ENCODE measurements at regions not wholly inside any gene's neighbourhood (a gene's known extent, or its start where the extent isn't known, plus 50 kb on each side); places are given as distances from the start of the nearest gene placed in this dataset.

DNA sequence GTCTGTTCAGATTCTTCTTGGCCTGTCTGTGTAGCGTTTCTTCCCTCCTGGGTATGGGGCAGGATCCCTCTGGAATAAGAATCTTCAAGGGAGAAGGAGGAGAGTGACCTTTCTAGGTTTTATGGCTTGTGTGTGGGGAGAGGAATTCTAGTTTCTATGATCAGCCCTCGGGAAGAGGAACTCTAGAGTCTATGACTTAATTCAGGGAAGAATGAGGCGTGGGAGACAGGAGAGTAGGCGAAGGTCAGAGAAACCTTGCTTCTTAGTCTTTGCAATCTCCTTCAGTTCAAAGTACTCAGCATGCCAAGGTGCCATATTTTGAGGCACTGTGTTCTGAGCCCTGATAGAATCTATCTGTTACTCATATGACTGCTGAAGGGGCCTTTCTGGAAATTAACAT is 99.2 kb upstream of the C3orf80 start:
- TF ChIP-seq, protein P1, sequence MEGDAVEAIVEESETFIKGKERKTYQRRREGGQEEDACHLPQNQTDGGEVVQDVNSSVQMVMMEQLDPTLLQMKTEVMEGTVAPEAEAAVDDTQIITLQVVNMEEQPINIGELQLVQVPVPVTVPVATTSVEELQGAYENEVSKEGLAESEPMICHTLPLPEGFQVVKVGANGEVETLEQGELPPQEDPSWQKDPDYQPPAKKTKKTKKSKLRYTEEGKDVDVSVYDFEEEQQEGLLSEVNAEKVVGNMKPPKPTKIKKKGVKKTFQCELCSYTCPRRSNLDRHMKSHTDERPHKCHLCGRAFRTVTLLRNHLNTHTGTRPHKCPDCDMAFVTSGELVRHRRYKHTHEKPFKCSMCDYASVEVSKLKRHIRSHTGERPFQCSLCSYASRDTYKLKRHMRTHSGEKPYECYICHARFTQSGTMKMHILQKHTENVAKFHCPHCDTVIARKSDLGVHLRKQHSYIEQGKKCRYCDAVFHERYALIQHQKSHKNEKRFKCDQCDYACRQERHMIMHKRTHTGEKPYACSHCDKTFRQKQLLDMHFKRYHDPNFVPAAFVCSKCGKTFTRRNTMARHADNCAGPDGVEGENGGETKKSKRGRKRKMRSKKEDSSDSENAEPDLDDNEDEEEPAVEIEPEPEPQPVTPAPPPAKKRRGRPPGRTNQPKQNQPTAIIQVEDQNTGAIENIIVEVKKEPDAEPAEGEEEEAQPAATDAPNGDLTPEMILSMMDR (conservative IDR thresholded peaks at IDR 0.05; ENCODE audit: low read length) = no peak
- TF ChIP-seq EZH2phosphoT487 (IDR thresholded peaks at IDR 0.05; ENCODE audit: borderline replicate concordance) = no peak

Measured in Loucy (cell line).